ENCODE measurements at regions not wholly inside any gene's neighbourhood (a gene's known extent, or its start where the extent isn't known, plus 50 kb on each side); places are given as distances from the start of the nearest gene placed in this dataset.

- Histone ChIP-seq H3K9me3 (ENCODE audit: low read depth) (no peaks in the 10 kb centered on the region), H3K4me3 (no peak overlapping the region), H3K27ac (no peak overlapping the region), H3K9ac (no peak overlapping the region), H3K79me2 (ENCODE audit: low read depth) (no peaks in the 10 kb centered on the region), H2AFZ (replicated peaks) (no peak overlapping the region), H3K36me3 (no peaks in the 10 kb centered on the region), H3K27me3 (peaks cover 6% of the 10 kb centered on the region), H3F3A (ENCODE audit: low read depth) (no peaks in the 10 kb centered on the region), H3K4me1 (peaks cover 4% of the 10 kb centered on the region), H4K20me1 (ENCODE audit: low read depth) (no peaks in the 10 kb centered on the region), H3K4me2 (no peak overlapping the region)
- H3K36me3 Mint-ChIP-seq, result no peaks in the 10 kb centered on the region
- H3K9me3 Mint-ChIP-seq, result no peaks in the 10 kb centered on the region
- no peak for TF ChIP-seq EZH2 (IDR thresholded peaks at IDR 0.05)
- TF ChIP-seq CTCF (IDR thresholded peaks at IDR 0.05), result no peak
- no peak for TF ChIP-seq EZH2phosphoT487 (IDR thresholded peaks at IDR 0.05)
- H3K27me3 Mint-ChIP-seq (ENCODE audit: insufficient read depth, low read depth), result peaks cover 3% of the 10 kb centered on the region
- H3K4me1 Mint-ChIP-seq, result peaks cover 51% of the 10 kb centered on the region
- H3K27ac Mint-ChIP-seq, result peak overlapping the region; percentile 64
- no peak overlapping the region for H3K4me3 Mint-ChIP-seq
- no peak for DNase-seq (ENCODE audit: low spot score)
Observed at GRCh38 chr21:43360441-43361126, 66.3 kb downstream of the SIK1 start.

- Histone ChIP-seq H3K9me3 (ENCODE audit: low read depth) (no peaks in the 10 kb centered on the region), H2AFZ (replicated peaks) (no peak overlapping the region), H3K4me3 (no peak overlapping the region), H3K36me3 (no peaks in the 10 kb centered on the region), H3K79me2 (ENCODE audit: low read depth) (no peaks in the 10 kb centered on the region), H3K27ac (no peak overlapping the region), H3F3A (ENCODE audit: low read depth) (no peaks in the 10 kb centered on the region), H3K4me1 (peaks cover 4% of the 10 kb centered on the region), H3K9ac (no peak overlapping the region), H3K27me3 (peaks cover 6% of the 10 kb centered on the region), H4K20me1 (ENCODE audit: low read depth) (no peaks in the 10 kb centered on the region), H3K4me2 (no peak overlapping the region)
- Mint-ChIP-seq H3K27ac (peak overlapping the region; percentile 25), H3K4me1 (peaks cover 56% of the 10 kb centered on the region), H3K4me3 (no peak overlapping the region), H3K36me3 (no peaks in the 10 kb centered on the region), H3K27me3 (ENCODE audit: insufficient read depth, low read depth) (peaks cover 3% of the 10 kb centered on the region), H3K9me3 (no peaks in the 10 kb centered on the region)
- DNase-seq (ENCODE audit: low spot score), result no peak
- TF ChIP-seq EZH2 (IDR thresholded peaks at IDR 0.05), result no peak
- TF ChIP-seq EZH2phosphoT487 (IDR thresholded peaks at IDR 0.05), result no peak
- TF ChIP-seq CTCF (IDR thresholded peaks at IDR 0.05), result no peak
Observed at GRCh38 chr21:43358940-43359822, 67.8 kb downstream of the SIK1 start.

DNA sequence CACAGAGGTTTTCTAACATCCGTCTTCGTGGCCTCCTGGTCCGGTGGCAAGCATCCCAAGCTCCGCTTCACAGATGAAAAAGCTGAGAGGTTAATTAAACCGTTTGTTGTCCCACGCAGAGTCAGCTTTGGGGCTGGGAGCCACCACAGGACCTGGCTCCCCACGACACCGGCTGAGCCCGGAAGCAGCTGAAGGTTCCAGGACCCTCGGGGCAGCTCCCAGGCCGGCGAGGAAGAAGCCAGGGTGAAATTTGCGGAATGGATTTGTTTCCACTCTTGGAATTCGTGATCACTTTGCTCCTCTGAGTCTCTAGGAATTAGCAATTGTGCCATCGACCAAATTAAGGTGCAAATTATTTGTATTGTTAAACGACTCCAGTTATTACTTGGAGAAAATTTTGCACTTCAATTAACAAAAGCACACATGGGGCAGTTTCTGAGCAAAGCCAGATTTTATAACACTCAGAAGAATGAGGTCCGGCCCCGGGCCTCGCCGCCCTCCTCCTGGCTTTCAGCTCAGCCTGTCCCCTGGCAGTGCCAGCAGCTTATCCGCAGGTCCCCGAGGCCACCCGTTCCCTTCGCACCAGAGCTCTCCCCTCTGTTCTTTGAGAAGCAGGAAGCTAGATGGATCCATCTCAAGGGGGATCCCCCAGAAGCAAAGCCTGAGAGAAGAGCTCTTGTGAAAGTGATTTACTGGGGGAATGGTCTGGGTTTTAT, 69.1 kb downstream of the SIK1 start:
- H3K27me3 Mint-ChIP-seq (ENCODE audit: insufficient read depth, low read depth), result peaks cover 7% of the 10 kb centered on the region
- H3K27ac Mint-ChIP-seq, result peak overlapping the region; percentile 76
- H3K4me1 Mint-ChIP-seq, result peaks cover 56% of the 10 kb centered on the region
- peaks cover 4% of the 10 kb centered on the region for H3K4me1 ChIP-seq
- H3K9me3 ChIP-seq (ENCODE audit: low read depth), result no peaks in the 10 kb centered on the region
- no peak overlapping the region for H3K4me3 ChIP-seq
- no peaks in the 10 kb centered on the region for H3K36me3 Mint-ChIP-seq
- TF ChIP-seq CTCF (IDR thresholded peaks at IDR 0.05) (no peak), EZH2 (IDR thresholded peaks at IDR 0.05) (no peak), EZH2phosphoT487 (IDR thresholded peaks at IDR 0.05) (no peak)
- no peaks in the 10 kb centered on the region for H3K36me3 ChIP-seq
- peaks cover 6% of the 10 kb centered on the region for H3K27me3 ChIP-seq
- no peak overlapping the region for H3K4me2 ChIP-seq
- no peaks in the 10 kb centered on the region for H3F3A ChIP-seq (ENCODE audit: low read depth)
- H3K4me3 Mint-ChIP-seq, result no peak overlapping the region
- DNase-seq (ENCODE audit: low spot score), result no peak
- H3K27ac ChIP-seq, result no peak overlapping the region
- no peak overlapping the region for H3K9ac ChIP-seq
- H4K20me1 ChIP-seq (ENCODE audit: low read depth), result no peaks in the 10 kb centered on the region
- no peaks in the 10 kb centered on the region for H3K79me2 ChIP-seq (ENCODE audit: low read depth)
- peak overlapping the region; percentile 50 for H2AFZ ChIP-seq (replicated peaks)
- no peaks in the 10 kb centered on the region for H3K9me3 Mint-ChIP-seq
